ENCODE measurements at regions not wholly inside any gene's neighbourhood (a gene's known extent, or its start where the extent isn't known, plus 50 kb on each side); places are given as distances from the start of the nearest gene placed in this dataset.

- TF ChIP-seq POLR2A (IDR thresholded peaks at IDR 0.05; ENCODE audit: low read depth, low read length) (no peak), POLR2AphosphoS5 (IDR thresholded peaks at IDR 0.05; ENCODE audit: low read depth, low read length) (no peak), TAF1 (IDR thresholded peaks at IDR 0.05; ENCODE audit: borderline replicate concordance, low read depth, low read length) (no peak)
Measured at GRCh38 chr1:185463011-185463410, 146.0 kb upstream of the IVNS1ABP start.
